IMR-90 (cell line): ENCODE measurements at regions not wholly inside any gene's neighbourhood (a gene's known extent, or its start where the extent isn't known, plus 50 kb on each side); places are given as distances from the start of the nearest gene placed in this dataset.

ENCODE experiments used
- ATAC-seq: fragments of 200-7000 bp; cut with Tn5 transposase; 2 replicates; pipeline ENCODE4 v1.9.1; 2020; ENCODE audit warnings: low read depth, mild to moderate bottlenecking, moderate library complexity
- BruUV-seq: library from RNA; stranded (reverse); fragments of 400-500 nt; replicated peaks from 2 replicates; lab custom pipeline; 2021; lab: Mats Ljungman, UMichigan
- CTCF ChIA-PET: fragments of 300-600 bp; formaldehyde crosslinking; extraction: SDS; loops from one replicate; lab custom pipeline; 2021; ENCODE audit warnings: antibody characterized with exemption; lab: Yijun Ruan, JAX
- POLR2A ChIA-PET: fragments of 300-600 bp; sonication (Branson Sonifier 250); formaldehyde crosslinking; loops from one replicate; lab custom pipeline; 2022; ENCODE audit warnings: antibody characterized with exemption; ENCODE audit not compliant: unreplicated experiment; lab: Charles Lee
- DNase-seq: peaks from one replicate; pipeline ENCODE4 v3.0.0; 2013
- H2AFZ ChIP-seq: replicated peaks from 2 replicates; pipeline ENCODE3; 2013; ENCODE audit warnings: low read length, mild to moderate bottlenecking; ENCODE audit not compliant: poor library complexity
- H2AK5ac ChIP-seq: 2 replicates; pipeline ENCODE4 v1.6.1; 2013; ENCODE audit warnings: low read depth, low read length, inconsistent platforms
- H2AK9ac ChIP-seq: replicated peaks from 2 replicates; pipeline ENCODE3; 2013; ENCODE audit warnings: mild to moderate bottlenecking, low read depth, low read length, moderate library complexity; ENCODE audit not compliant: poor library complexity
- H2BK120ac ChIP-seq: 2 replicates; pipeline ENCODE4 v1.6.1; 2013; ENCODE audit warnings: low read depth, low read length, inconsistent platforms
- H2BK15ac ChIP-seq: 3 replicates; pipeline ENCODE4 v1.6.1; 2013; ENCODE audit warnings: low read depth, low read length, inconsistent platforms
- H2BK20ac ChIP-seq: 2 replicates; pipeline ENCODE4 v1.6.1; 2013; ENCODE audit warnings: low read depth, mild to moderate bottlenecking, inconsistent platforms, low read length, moderate library complexity
- H2BK5ac ChIP-seq: 2 replicates; pipeline ENCODE4 v1.6.1; 2013; ENCODE audit warnings: mild to moderate bottlenecking, low read depth, low read length, inconsistent platforms; ENCODE audit not compliant: poor library complexity, severe bottlenecking
- H3K14ac ChIP-seq: replicated peaks from 2 replicates; pipeline ENCODE4 v1.6.1; 2013; ENCODE audit warnings: low read depth, low read length, inconsistent platforms
- H3K18ac ChIP-seq: 2 replicates; pipeline ENCODE4 v1.6.1; 2013; ENCODE audit warnings: low read depth, low read length, control low read depth
- H3K23ac ChIP-seq: 2 replicates; pipeline ENCODE4 v1.6.1; 2013; ENCODE audit warnings: low read depth, low read length, inconsistent platforms
- H3K27ac ChIP-seq: 2 replicates; pipeline ENCODE4 v1.5.1; 2013; ENCODE audit warnings: mild to moderate bottlenecking, control low read depth, low read length; ENCODE audit not compliant: insufficient read depth
- H3K27me3 ChIP-seq: 2 replicates; pipeline ENCODE4 v1.6.1; 2013; ENCODE audit warnings: low read length; ENCODE audit not compliant: control insufficient read depth, insufficient read depth
- H3K36me3 ChIP-seq: 2 replicates; pipeline ENCODE4 v1.6.1; 2013; ENCODE audit warnings: low read length, mixed read lengths; ENCODE audit not compliant: control insufficient read depth, insufficient read depth
- H3K4ac ChIP-seq: 2 replicates; pipeline ENCODE4 v1.6.1; 2013; ENCODE audit warnings: low read depth, low read length, inconsistent platforms
- H3K4me1 ChIP-seq: 2 replicates; pipeline ENCODE4 v1.6.1; 2013; ENCODE audit warnings: low read length, mixed read lengths; ENCODE audit not compliant: control insufficient read depth, insufficient read depth
- H3K4me2 ChIP-seq: 2 replicates; pipeline ENCODE4 v1.6.1; 2013; ENCODE audit warnings: low read depth, mild to moderate bottlenecking, control low read depth, low read length, moderate library complexity
- H3K4me3 ChIP-seq: 2 replicates; pipeline ENCODE4 v1.5.1; 2013; ENCODE audit warnings: low read depth, mild to moderate bottlenecking, control low read depth, low read length, moderate library complexity; ENCODE audit not compliant: insufficient read depth
- H3K56ac ChIP-seq: 2 replicates; pipeline ENCODE4 v1.6.1; 2013; ENCODE audit warnings: low read length, inconsistent platforms; ENCODE audit not compliant: insufficient read depth; ENCODE audit errors: extremely low read depth
- H3K79me1 ChIP-seq, 2 experiments: 2 replicates each; pipeline ENCODE4 v1.6.1; 2013; ENCODE audit warnings: low read length in 2 of 2, inconsistent platforms in 1 of 2, low read depth in 1 of 2
- H3K9ac ChIP-seq: 2 replicates; pipeline ENCODE4 v1.6.1; 2013; ENCODE audit warnings: low read depth, low read length, control low read depth
- H3K9me1 ChIP-seq: 2 replicates; pipeline ENCODE4 v1.6.1; 2013; ENCODE audit warnings: low read length, inconsistent platforms; ENCODE audit not compliant: insufficient read depth
- H3K9me3 ChIP-seq: 2 replicates; pipeline ENCODE4 v1.6.1; 2013; ENCODE audit warnings: low read length; ENCODE audit not compliant: control insufficient read depth, insufficient read depth
- H4K20me1 ChIP-seq: 2 replicates; pipeline ENCODE4 v1.6.1; 2013; ENCODE audit warnings: low read length, inconsistent platforms; ENCODE audit not compliant: insufficient read depth
- H4K5ac ChIP-seq: 2 replicates; pipeline ENCODE4 v1.6.1; 2013; ENCODE audit warnings: mild to moderate bottlenecking, low read depth, low read length, control low read depth
- H4K8ac ChIP-seq, 2 experiments: 2 replicates each; pipeline ENCODE4 v1.6.1; 2013; ENCODE audit warnings: low read depth in 2 of 2, low read length in 2 of 2, control low read depth in 1 of 2, inconsistent platforms in 1 of 2
- H4K91ac ChIP-seq: 2 replicates; pipeline ENCODE4 v1.6.1; 2013; ENCODE audit warnings: low read depth, low read length, inconsistent platforms; ENCODE audit not compliant: insufficient read depth
- BHLHE40 ChIP-seq: fragments of 150-350 bp; IDR thresholded peaks from 2 replicates; pipeline ENCODE4 v1.6.1; 2016; ENCODE audit warnings: mild to moderate bottlenecking, low read depth, low read length
- POLR2A ChIP-seq: IDR thresholded peaks from 2 replicates; pipeline ENCODE4 v1.6.1; 2012; ENCODE audit warnings: mild to moderate bottlenecking, low read depth, low read length
- RCOR1 ChIP-seq: IDR thresholded peaks from 2 replicates; pipeline ENCODE4 v1.6.1; 2012; ENCODE audit warnings: mild to moderate bottlenecking, low read length, improper control_type of control experiment; ENCODE audit not compliant: insufficient replicate concordance
- WGBS, 2 experiments: methylation state at CpG; one replicate each; pipeline versions ENCODE4 v1.1.5 to v1.1.7; 2013; ENCODE audit warnings: missing lambda C conversion rate in 2 of 2; ENCODE audit not compliant: insufficient read length in 1 of 2; ENCODE audit errors: extremely low coverage in 2 of 2; 5-methylcytosine and 5-hydroxymethylcytosine counted together
- dilution Hi-C: fragments of 300-500 bp; cut with HindIII; formaldehyde crosslinking; loops from one replicate; pipeline ENCODE4 v1.14.3; 2018; ENCODE audit warnings: low sequenced_read_pairs; ENCODE audit not compliant: unreplicated experiment
- in situ Hi-C: fragments of 300-500 bp; cut with MboI; formaldehyde crosslinking; loops from 3 replicates; pipeline ENCODE4 v1.14.3; 2019; ENCODE audit warnings: low sequenced_read_pairs, inconsistent platforms, mixed read lengths
- intact Hi-C: fragments of 100-400 bp; cut with micrococcal nuclease; formaldehyde crosslinking; loops from 2 replicates; pipeline ENCODE4 v1.10.0; 2022
- TF ChIP-seq, protein P1 (sequence below): fragments of 150-350 bp; IDR thresholded peaks from 2 replicates; pipeline ENCODE4 v1.6.1; 2017; ENCODE audit warnings: mild to moderate bottlenecking, antibody characterized with exemption, low read length, low read depth

DNA sequence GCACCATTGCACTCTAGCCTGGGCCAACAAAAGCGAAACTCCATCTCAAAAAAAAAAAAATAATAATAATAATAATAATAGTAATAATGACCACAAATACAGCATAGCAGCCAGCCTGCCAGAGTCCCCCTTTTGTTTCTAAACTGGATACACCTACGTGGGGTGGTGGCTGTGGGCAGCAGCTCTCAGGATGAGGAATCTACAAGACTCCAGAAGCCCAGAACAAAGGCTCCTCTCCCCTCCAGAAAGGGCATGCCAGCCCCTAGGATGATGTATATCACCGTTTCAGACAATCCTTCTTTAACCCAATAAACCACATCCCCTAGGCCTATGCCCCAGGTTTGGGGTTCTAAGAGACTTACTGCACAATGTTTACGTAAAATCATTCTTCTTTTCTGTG lies 155.9 kb downstream of the QRSL1 start:
- H3K14ac ChIP-seq, result no peak overlapping the region
- no peak overlapping the region for H2AK9ac ChIP-seq
- H3K4me3 ChIP-seq, result no peak overlapping the region
- H3K36me3 ChIP-seq, result no peaks in the 10 kb centered on the region
- WGBS, 2 experiments, result 40% methylated on average over 1 of the region's 4 CpGs; no CpG with 5 or more reads in 1 of the 2 experiments
- no peak overlapping the region for H4K91ac ChIP-seq
- intact Hi-C loops, result no loop called here
- H4K8ac ChIP-seq, result no peak overlapping the region
- H4K20me1 ChIP-seq, result no peaks in the 10 kb centered on the region
- no peaks in the 10 kb centered on the region for H3K4me1 ChIP-seq
- H2BK20ac ChIP-seq, result no peak overlapping the region
- H3K23ac ChIP-seq, result no peak overlapping the region
- H2BK15ac ChIP-seq, result no peak overlapping the region
- H4K5ac ChIP-seq, result no peak overlapping the region
- no peak overlapping the region for H2BK120ac ChIP-seq
- no peak overlapping the region for H2BK5ac ChIP-seq
- H3K79me1 ChIP-seq, result no peaks in the 10 kb centered on the region
- no TSS peak for BruUV-seq
- no peak for TF ChIP-seq RCOR1
- TF ChIP-seq BHLHE40, result no peak
- TF ChIP-seq POLR2A, result no peak
- TF ChIP-seq, protein P1, sequence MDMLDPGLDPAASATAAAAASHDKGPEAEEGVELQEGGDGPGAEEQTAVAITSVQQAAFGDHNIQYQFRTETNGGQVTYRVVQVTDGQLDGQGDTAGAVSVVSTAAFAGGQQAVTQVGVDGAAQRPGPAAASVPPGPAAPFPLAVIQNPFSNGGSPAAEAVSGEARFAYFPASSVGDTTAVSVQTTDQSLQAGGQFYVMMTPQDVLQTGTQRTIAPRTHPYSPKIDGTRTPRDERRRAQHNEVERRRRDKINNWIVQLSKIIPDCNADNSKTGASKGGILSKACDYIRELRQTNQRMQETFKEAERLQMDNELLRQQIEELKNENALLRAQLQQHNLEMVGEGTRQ, result no peak
- no peaks in the 10 kb centered on the region for H3K9me1 ChIP-seq
- no peak for DNase-seq
- H3K27me3 ChIP-seq, result peaks cover 2% of the 10 kb centered on the region
- no peak overlapping the region for H3K27ac ChIP-seq
- dilution Hi-C loops, result no loop called here
- H3K4ac ChIP-seq, result no peak overlapping the region
- H3K4me2 ChIP-seq, result no peak overlapping the region
- no peaks in the 10 kb centered on the region for H3K9me3 ChIP-seq
- no peak overlapping the region for H2AFZ ChIP-seq
- in situ Hi-C loops, result no loop called here
- POLR2A ChIA-PET, result no interaction called here
- H2AK5ac ChIP-seq, result no peak overlapping the region
- H3K18ac ChIP-seq, result no peak overlapping the region
- no peak for ATAC-seq
- CTCF ChIA-PET, result no interaction called here
- H3K56ac ChIP-seq, result no peak overlapping the region
- no peak overlapping the region for H3K9ac ChIP-seq
